Caco-2 (cell line): ENCODE measurements at regions not wholly inside any gene's neighbourhood (a gene's known extent, or its start where the extent isn't known, plus 50 kb on each side); places are given as distances from the start of the nearest gene placed in this dataset.

Experiments used
- BruUV-seq: library from RNA; stranded (reverse); fragments of 400-500 nt; replicated peaks from 2 replicates; lab custom pipeline; 2021; lab: Mats Ljungman, UMichigan
- CTCF ChIA-PET: fragments of 300-600 bp; sonication (Branson Sonifier 250); formaldehyde crosslinking; loops from one replicate; lab custom pipeline; 2022; ENCODE audit warnings: antibody characterized with exemption; lab: Charles Lee
- POLR2A ChIA-PET: fragments of 300-600 bp; sonication (Branson Sonifier 250); formaldehyde crosslinking; loops from one replicate; lab custom pipeline; 2022; ENCODE audit warnings: antibody characterized with exemption; lab: Charles Lee
- DNase-seq, 2 experiments: peaks; one replicate each; pipeline versions ENCODE4 v3.0.0 to v3.0.0-alpha.2; 2020 to 2022
- H3K27me3 ChIP-seq: replicated peaks from 2 replicates; pipeline ENCODE4 v1.6.0; 2011; ENCODE audit warnings: low read length; ENCODE audit not compliant: control insufficient read depth, insufficient read depth
- H3K36me3 ChIP-seq: 2 replicates; pipeline ENCODE4 v1.5.1; 2011; ENCODE audit warnings: low read length; ENCODE audit not compliant: control insufficient read depth, insufficient read depth
- H3K4me1 ChIP-seq: fragments of 250-450 bp; sonication (Bioruptor Pico); 2 replicates; pipeline ENCODE4 v1.5.1; 2020; ENCODE audit warnings: mild to moderate bottlenecking
- H3K4me3 ChIP-seq: 2 replicates; pipeline ENCODE4 v1.5.1; 2011; ENCODE audit warnings: low read depth, mild to moderate bottlenecking, control low read depth, low read length
- H3K9me3 ChIP-seq: fragments of 250-450 bp; sonication (Bioruptor Pico); 2 replicates; pipeline ENCODE4 v1.5.1; 2020; ENCODE audit warnings: mild to moderate bottlenecking, moderate library complexity
- H3K27ac Mint-ChIP-seq: one replicate; pipeline ENCODE4 v1.8.0; 2022; ENCODE audit warnings: mixed read lengths; ENCODE audit not compliant: unreplicated experiment
- H3K27me3 Mint-ChIP-seq: one replicate; pipeline ENCODE4 v1.8.0; 2022; ENCODE audit warnings: mixed read lengths; ENCODE audit not compliant: insufficient read depth, unreplicated experiment
- H3K36me3 Mint-ChIP-seq: one replicate; pipeline ENCODE4 v1.8.0; 2022; ENCODE audit warnings: mild to moderate bottlenecking, mixed read lengths; ENCODE audit not compliant: insufficient read depth, unreplicated experiment
- H3K4me1 Mint-ChIP-seq: one replicate; pipeline ENCODE4 v1.8.0; 2022; ENCODE audit warnings: low read depth, mixed read lengths; ENCODE audit not compliant: unreplicated experiment
- H3K4me3 Mint-ChIP-seq: one replicate; pipeline ENCODE4 v1.8.0; 2022; ENCODE audit warnings: mild to moderate bottlenecking, moderate library complexity, mixed read lengths; ENCODE audit not compliant: unreplicated experiment
- H3K9me3 Mint-ChIP-seq: one replicate; pipeline ENCODE4 v1.8.0; 2022; ENCODE audit warnings: mixed read lengths; ENCODE audit not compliant: unreplicated experiment
- CTCF ChIP-seq, 2 experiments: fragments of 200-600 bp in 1 of 2; IDR thresholded peaks; 1 replicate in 1 of 2; 2 replicates in 1 of 2; pipeline versions ENCODE4 v1.5.1 to v1.8.0; 2011 to 2022; ENCODE audit warnings: antibody characterized with exemption in 1 of 2, control low read depth in 1 of 2, inconsistent platforms in 1 of 2, low read depth in 1 of 2, low read length in 1 of 2, mild to moderate bottlenecking in 1 of 2, moderate library complexity in 1 of 2; ENCODE audit not compliant: insufficient read depth in 1 of 2, severe bottlenecking in 1 of 2, unreplicated experiment in 1 of 2
- intact Hi-C: fragments of 100-400 bp; cut with micrococcal nuclease; formaldehyde crosslinking; loops from one replicate; pipeline ENCODE4 v1.10.0; 2022; ENCODE audit not compliant: unreplicated experiment

- no peaks in the 10 kb centered on the region for H3K9me3 ChIP-seq
- Mint-ChIP-seq H3K36me3 (no peaks in the 10 kb centered on the region), H3K9me3 (no peaks in the 10 kb centered on the region), H3K27me3 (peaks cover 13% of the 10 kb centered on the region), H3K4me1 (no peaks in the 10 kb centered on the region), H3K4me3 (no peak overlapping the region), H3K27ac (no peak overlapping the region)
- no peaks in the 10 kb centered on the region for H3K4me1 ChIP-seq
- POLR2A ChIA-PET = no interaction called here
- no TSS peak for BruUV-seq
- DNase-seq = no peak
- TF ChIP-seq CTCF (IDR thresholded peaks at IDR 0.05; ENCODE audit: insufficient read depth in 1 of 2, low read depth in 1 of 2, low read length in 1 of 2, severe bottlenecking in 1 of 2, unreplicated experiment in 1 of 2) = no peak
- H3K27me3 ChIP-seq = no peaks in the 10 kb centered on the region
- CTCF ChIA-PET = no interaction called here
- intact Hi-C loops = no loop called here
- no peaks in the 10 kb centered on the region for H3K36me3 ChIP-seq
- no peak overlapping the region for H3K4me3 ChIP-seq
Measured at GRCh38 chr3:10745392-10745791, 70.6 kb upstream of the SLC6A11 start.

DNA sequence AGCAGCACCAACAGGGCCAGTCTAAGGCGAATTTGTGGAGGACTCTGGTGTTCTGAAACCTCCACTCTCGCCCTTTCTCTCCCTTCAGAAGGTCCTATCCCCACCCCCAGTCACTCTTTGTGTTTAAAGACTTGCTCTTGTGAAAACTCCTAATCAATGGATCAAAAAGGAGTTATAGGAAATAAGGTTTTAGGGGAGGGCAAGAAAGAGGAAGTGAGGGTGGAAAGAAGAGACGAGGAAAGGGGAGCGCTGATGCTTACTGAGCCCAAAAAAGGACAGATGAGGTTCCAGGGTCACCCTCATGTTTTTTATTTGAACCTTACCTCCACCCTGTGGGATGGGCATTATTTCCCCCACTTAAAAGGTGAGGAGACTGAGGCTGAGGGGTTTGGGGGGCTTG, 70.0 kb upstream of the SLC6A11 start:
- no peaks in the 10 kb centered on the region for H3K9me3 ChIP-seq
- H3K27ac Mint-ChIP-seq = no peak overlapping the region
- H3K27me3 Mint-ChIP-seq = peaks cover 7% of the 10 kb centered on the region
- H3K36me3 ChIP-seq = no peaks in the 10 kb centered on the region
- H3K4me1 ChIP-seq = no peaks in the 10 kb centered on the region
- no peaks in the 10 kb centered on the region for H3K9me3 Mint-ChIP-seq
- BruUV-seq = no TSS peak
- ChIA-PET CTCF (no interaction called here), POLR2A (no interaction called here)
- no peak overlapping the region for H3K4me3 Mint-ChIP-seq
- no peak for TF ChIP-seq CTCF (IDR thresholded peaks at IDR 0.05; ENCODE audit: insufficient read depth in 1 of 2, low read depth in 1 of 2, low read length in 1 of 2, severe bottlenecking in 1 of 2, unreplicated experiment in 1 of 2)
- H3K36me3 Mint-ChIP-seq = no peaks in the 10 kb centered on the region
- H3K4me3 ChIP-seq = no peak overlapping the region
- DNase-seq = no peak
- intact Hi-C loops = no loop called here
- no peaks in the 10 kb centered on the region for H3K27me3 ChIP-seq
- H3K4me1 Mint-ChIP-seq = no peaks in the 10 kb centered on the region

DNA sequence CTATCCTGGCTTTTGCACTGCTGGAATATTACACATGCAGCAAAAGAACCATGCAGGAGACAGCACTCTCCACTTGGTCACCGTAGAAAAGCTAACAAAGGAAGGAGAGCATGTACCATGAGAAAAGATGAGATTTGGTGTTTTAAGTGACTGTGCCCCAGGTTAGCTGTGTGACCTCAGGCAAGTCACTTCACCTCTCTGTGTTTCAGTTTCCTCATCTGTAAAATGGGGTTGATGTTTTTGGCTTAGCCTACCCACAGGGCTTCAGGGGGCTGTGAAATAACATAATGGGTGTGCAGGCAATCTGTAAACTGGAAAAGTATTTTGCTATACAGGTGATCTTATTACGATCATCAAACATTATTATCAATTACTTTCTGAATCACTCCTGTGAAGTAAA, 69.3 kb upstream of the SLC6A11 start:
- Mint-ChIP-seq H3K4me3 (no peak overlapping the region), H3K27me3 (peaks cover 6% of the 10 kb centered on the region), H3K36me3 (no peaks in the 10 kb centered on the region), H3K27ac (no peak overlapping the region), H3K9me3 (no peaks in the 10 kb centered on the region), H3K4me1 (no peaks in the 10 kb centered on the region)
- DNase-seq = no peak
- Histone ChIP-seq H3K9me3 (no peaks in the 10 kb centered on the region), H3K4me3 (no peak overlapping the region), H3K4me1 (no peaks in the 10 kb centered on the region), H3K27me3 (no peaks in the 10 kb centered on the region), H3K36me3 (no peaks in the 10 kb centered on the region)
- ChIA-PET POLR2A (no interaction called here), CTCF (no interaction called here)
- no TSS peak for BruUV-seq
- TF ChIP-seq CTCF (IDR thresholded peaks at IDR 0.05; ENCODE audit: insufficient read depth in 1 of 2, low read depth in 1 of 2, low read length in 1 of 2, severe bottlenecking in 1 of 2, unreplicated experiment in 1 of 2) = no peak
- intact Hi-C loops = no loop called here
